Panc1 (cell line): ENCODE measurements at regions not wholly inside any gene's neighbourhood (a gene's known extent, or its start where the extent isn't known, plus 50 kb on each side); places are given as distances from the start of the nearest gene placed in this dataset.

ENCODE experiments used
- CTCF ChIP-seq: fragments of 450-650 bp; IDR thresholded peaks from 2 replicates; pipeline ENCODE4 v1.5.1; 2017; ENCODE audit warnings: mild to moderate bottlenecking
- POLR2AphosphoS5 ChIP-seq: IDR thresholded peaks from 2 replicates; pipeline ENCODE4 v1.6.1; 2012; ENCODE audit warnings: mild to moderate bottlenecking, low read depth, low read length, moderate library complexity
- SIN3A ChIP-seq: IDR thresholded peaks from 2 replicates; pipeline ENCODE4 v1.6.1; 2012; ENCODE audit warnings: low read depth, mild to moderate bottlenecking, low read length, moderate library complexity, borderline replicate concordance; ENCODE audit not compliant: insufficient read depth

GRCh38 chr19:30135797-30136196 is 193.8 kb downstream of the URI1 start:
- TF ChIP-seq CTCF (no peak), POLR2AphosphoS5 (no peak), SIN3A (no peak)
